ENCODE measurements at regions not wholly inside any gene's neighbourhood (a gene's known extent, or its start where the extent isn't known, plus 50 kb on each side); places are given as distances from the start of the nearest gene placed in this dataset.

DNA sequence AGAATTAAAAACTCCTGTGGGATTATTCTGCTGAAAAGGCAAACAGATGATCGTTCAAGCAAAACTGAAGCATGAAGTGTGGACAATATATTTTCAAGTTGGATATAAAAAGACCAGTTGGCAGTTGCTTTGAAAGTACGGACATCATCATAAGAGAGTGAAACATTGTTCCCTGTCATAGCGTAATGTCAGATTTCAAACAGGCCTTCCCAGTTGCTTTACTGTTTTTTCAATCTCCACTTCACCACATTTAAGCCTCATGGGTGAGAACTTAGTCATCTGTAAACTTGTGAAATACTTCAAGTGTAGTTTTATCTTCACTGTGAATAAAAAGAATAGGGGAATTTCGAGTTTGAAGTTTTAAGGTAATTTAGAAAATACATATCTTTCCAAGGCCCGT is 435.1 kb upstream of the CNTN3 start:
- POLR2A ChIA-PET, result no interaction called here
- Histone ChIP-seq H3K36me3 (replicated peaks in 1 of 2; ENCODE audit: control insufficient read depth in 1 of 2, insufficient read depth in 2 of 2, low read length in 1 of 2) (no peaks in the 10 kb centered on the region), H3K79me2 (ENCODE audit: insufficient read depth) (no peaks in the 10 kb centered on the region), H3K4me3 (ENCODE audit: low read depth in 2 of 2, low read length in 1 of 2) (no peak overlapping the region), H3K9me2 (no peaks in the 10 kb centered on the region), H3K9ac (no peak overlapping the region), H4K20me1 (ENCODE audit: insufficient read depth) (no peaks in the 10 kb centered on the region), H2AFZ (ENCODE audit: low read depth) (no peak overlapping the region), H3K27me3 (ENCODE audit: insufficient read depth) (no peaks in the 10 kb centered on the region), H3F3A (replicated peaks; ENCODE audit: insufficient read depth) (no peaks in the 10 kb centered on the region), H3K9me3 (no peaks in the 10 kb centered on the region), H3K27ac (ENCODE audit: low read depth in 2 of 2, low read length in 1 of 2) (no peak overlapping the region), H3K4me2 (no peak overlapping the region), H3K4me1 (ENCODE audit: control insufficient read depth in 1 of 2, insufficient read depth in 2 of 2, low read depth in 1 of 2, low read length in 1 of 2) (no peaks in the 10 kb centered on the region)
- 33% methylated on average over 5 of the region's 5 CpGs for WGBS (ENCODE audit: low lambda C conversion rate)
- TF ChIP-seq, protein P1, sequence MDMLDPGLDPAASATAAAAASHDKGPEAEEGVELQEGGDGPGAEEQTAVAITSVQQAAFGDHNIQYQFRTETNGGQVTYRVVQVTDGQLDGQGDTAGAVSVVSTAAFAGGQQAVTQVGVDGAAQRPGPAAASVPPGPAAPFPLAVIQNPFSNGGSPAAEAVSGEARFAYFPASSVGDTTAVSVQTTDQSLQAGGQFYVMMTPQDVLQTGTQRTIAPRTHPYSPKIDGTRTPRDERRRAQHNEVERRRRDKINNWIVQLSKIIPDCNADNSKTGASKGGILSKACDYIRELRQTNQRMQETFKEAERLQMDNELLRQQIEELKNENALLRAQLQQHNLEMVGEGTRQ (IDR thresholded peaks at IDR 0.05; ENCODE audit: borderline replicate concordance, low read depth, low read length), result no peak
- TF ChIP-seq RCOR1 (IDR thresholded peaks at IDR 0.05; ENCODE audit: low read length) (no peak), JUND (IDR thresholded peaks at IDR 0.05) (no peak), GABPA (IDR thresholded peaks at IDR 0.05; ENCODE audit: low read depth) (no peak), TCF12 (IDR thresholded peaks at IDR 0.05) (no peak), FOXJ3 (CRISPR knock-in tag; IDR thresholded peaks at IDR 0.05) (no peak), GATA2 (CRISPR knock-in tag; IDR thresholded peaks at IDR 0.05) (no peak)
- TF ChIP-seq, protein P2, sequence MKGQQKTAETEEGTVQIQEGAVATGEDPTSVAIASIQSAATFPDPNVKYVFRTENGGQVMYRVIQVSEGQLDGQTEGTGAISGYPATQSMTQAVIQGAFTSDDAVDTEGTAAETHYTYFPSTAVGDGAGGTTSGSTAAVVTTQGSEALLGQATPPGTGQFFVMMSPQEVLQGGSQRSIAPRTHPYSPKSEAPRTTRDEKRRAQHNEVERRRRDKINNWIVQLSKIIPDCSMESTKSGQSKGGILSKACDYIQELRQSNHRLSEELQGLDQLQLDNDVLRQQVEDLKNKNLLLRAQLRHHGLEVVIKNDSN (IDR thresholded peaks at IDR 0.05; ENCODE audit: borderline replicate concordance, low read depth), result no peak
- TF ChIP-seq, protein P3, sequence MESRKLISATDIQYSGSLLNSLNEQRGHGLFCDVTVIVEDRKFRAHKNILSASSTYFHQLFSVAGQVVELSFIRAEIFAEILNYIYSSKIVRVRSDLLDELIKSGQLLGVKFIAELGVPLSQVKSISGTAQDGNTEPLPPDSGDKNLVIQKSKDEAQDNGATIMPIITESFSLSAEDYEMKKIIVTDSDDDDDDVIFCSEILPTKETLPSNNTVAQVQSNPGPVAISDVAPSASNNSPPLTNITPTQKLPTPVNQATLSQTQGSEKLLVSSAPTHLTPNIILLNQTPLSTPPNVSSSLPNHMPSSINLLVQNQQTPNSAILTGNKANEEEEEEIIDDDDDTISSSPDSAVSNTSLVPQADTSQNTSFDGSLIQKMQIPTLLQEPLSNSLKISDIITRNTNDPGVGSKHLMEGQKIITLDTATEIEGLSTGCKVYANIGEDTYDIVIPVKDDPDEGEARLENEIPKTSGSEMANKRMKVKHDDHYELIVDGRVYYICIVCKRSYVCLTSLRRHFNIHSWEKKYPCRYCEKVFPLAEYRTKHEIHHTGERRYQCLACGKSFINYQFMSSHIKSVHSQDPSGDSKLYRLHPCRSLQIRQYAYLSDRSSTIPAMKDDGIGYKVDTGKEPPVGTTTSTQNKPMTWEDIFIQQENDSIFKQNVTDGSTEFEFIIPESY (IDR thresholded peaks at IDR 0.05; ENCODE audit: borderline replicate concordance, low read depth), result no peak
- DNase-seq, result no peak
- CTCF ChIA-PET, result no interaction called here

DNA sequence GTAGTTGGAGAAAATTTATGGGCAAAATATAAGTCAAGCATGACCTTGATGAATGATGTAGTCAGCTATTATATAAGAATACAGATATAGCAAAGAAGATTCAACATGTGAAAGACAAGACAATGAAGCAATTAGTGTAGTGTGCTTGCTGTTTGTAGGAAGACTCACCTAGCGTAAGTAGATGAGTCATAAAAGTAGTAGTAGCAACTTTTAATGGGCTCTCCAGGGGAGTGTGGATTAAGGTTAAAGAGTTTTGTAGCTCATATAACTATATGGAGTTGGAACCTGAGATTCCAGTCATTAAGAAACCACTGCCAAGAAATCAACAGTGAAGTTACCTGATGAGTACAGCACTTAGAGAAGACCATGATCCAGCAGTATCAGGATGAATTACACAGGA is 444.7 kb upstream of the CNTN3 start:
- Histone ChIP-seq H3K79me2 (ENCODE audit: insufficient read depth) (no peaks in the 10 kb centered on the region), H3K36me3 (replicated peaks in 1 of 2; ENCODE audit: control insufficient read depth in 1 of 2, insufficient read depth in 2 of 2, low read length in 1 of 2) (no peaks in the 10 kb centered on the region), H3K4me1 (ENCODE audit: control insufficient read depth in 1 of 2, insufficient read depth in 2 of 2, low read depth in 1 of 2, low read length in 1 of 2) (no peaks in the 10 kb centered on the region), H3F3A (replicated peaks; ENCODE audit: insufficient read depth) (no peaks in the 10 kb centered on the region), H3K27ac (ENCODE audit: low read depth in 2 of 2, low read length in 1 of 2) (no peak overlapping the region), H3K9me3 (no peaks in the 10 kb centered on the region), H2AFZ (ENCODE audit: low read depth) (no peak overlapping the region), H3K9ac (no peak overlapping the region), H3K27me3 (ENCODE audit: insufficient read depth) (no peaks in the 10 kb centered on the region), H4K20me1 (ENCODE audit: insufficient read depth) (no peaks in the 10 kb centered on the region), H3K4me3 (ENCODE audit: low read depth in 2 of 2, low read length in 1 of 2) (no peak overlapping the region), H3K9me2 (no peaks in the 10 kb centered on the region), H3K4me2 (no peak overlapping the region)
- ChIA-PET CTCF (no interaction called here), POLR2A (no interaction called here)
- 8% methylated on average over 1 of the region's 1 CpG for WGBS (ENCODE audit: low lambda C conversion rate)
- DNase-seq, result no peak
- TF ChIP-seq GATA2 (CRISPR knock-in tag; IDR thresholded peaks at IDR 0.05) (no peak), FOXJ3 (CRISPR knock-in tag; IDR thresholded peaks at IDR 0.05) (no peak), MEF2A (IDR thresholded peaks at IDR 0.05; ENCODE audit: borderline replicate concordance, low read depth) (no peak), CHD2 (IDR thresholded peaks at IDR 0.05; ENCODE audit: low read length, partially characterized antibody) (no peak), RAD21 (IDR thresholded peaks at IDR 0.05; ENCODE audit: low read length) (no peak), GABPA (IDR thresholded peaks at IDR 0.05; ENCODE audit: low read depth) (no peak), EP300 (IDR thresholded peaks at IDR 0.05; ENCODE audit: borderline replicate concordance in 1 of 2, low read depth in 1 of 2, low read length in 1 of 2) (no peak), FOSL2 (IDR thresholded peaks at IDR 0.05; ENCODE audit: borderline replicate concordance, low read depth) (no peak), TCF12 (IDR thresholded peaks at IDR 0.05) (no peak), RXRA (IDR thresholded peaks at IDR 0.05; ENCODE audit: borderline replicate concordance, low read depth) (no peak), ELF1 (IDR thresholded peaks at IDR 0.05) (no peak)
- TF ChIP-seq, protein P4, sequence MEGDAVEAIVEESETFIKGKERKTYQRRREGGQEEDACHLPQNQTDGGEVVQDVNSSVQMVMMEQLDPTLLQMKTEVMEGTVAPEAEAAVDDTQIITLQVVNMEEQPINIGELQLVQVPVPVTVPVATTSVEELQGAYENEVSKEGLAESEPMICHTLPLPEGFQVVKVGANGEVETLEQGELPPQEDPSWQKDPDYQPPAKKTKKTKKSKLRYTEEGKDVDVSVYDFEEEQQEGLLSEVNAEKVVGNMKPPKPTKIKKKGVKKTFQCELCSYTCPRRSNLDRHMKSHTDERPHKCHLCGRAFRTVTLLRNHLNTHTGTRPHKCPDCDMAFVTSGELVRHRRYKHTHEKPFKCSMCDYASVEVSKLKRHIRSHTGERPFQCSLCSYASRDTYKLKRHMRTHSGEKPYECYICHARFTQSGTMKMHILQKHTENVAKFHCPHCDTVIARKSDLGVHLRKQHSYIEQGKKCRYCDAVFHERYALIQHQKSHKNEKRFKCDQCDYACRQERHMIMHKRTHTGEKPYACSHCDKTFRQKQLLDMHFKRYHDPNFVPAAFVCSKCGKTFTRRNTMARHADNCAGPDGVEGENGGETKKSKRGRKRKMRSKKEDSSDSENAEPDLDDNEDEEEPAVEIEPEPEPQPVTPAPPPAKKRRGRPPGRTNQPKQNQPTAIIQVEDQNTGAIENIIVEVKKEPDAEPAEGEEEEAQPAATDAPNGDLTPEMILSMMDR (IDR thresholded peaks at IDR 0.05), result no peak
- TF ChIP-seq, protein P5, sequence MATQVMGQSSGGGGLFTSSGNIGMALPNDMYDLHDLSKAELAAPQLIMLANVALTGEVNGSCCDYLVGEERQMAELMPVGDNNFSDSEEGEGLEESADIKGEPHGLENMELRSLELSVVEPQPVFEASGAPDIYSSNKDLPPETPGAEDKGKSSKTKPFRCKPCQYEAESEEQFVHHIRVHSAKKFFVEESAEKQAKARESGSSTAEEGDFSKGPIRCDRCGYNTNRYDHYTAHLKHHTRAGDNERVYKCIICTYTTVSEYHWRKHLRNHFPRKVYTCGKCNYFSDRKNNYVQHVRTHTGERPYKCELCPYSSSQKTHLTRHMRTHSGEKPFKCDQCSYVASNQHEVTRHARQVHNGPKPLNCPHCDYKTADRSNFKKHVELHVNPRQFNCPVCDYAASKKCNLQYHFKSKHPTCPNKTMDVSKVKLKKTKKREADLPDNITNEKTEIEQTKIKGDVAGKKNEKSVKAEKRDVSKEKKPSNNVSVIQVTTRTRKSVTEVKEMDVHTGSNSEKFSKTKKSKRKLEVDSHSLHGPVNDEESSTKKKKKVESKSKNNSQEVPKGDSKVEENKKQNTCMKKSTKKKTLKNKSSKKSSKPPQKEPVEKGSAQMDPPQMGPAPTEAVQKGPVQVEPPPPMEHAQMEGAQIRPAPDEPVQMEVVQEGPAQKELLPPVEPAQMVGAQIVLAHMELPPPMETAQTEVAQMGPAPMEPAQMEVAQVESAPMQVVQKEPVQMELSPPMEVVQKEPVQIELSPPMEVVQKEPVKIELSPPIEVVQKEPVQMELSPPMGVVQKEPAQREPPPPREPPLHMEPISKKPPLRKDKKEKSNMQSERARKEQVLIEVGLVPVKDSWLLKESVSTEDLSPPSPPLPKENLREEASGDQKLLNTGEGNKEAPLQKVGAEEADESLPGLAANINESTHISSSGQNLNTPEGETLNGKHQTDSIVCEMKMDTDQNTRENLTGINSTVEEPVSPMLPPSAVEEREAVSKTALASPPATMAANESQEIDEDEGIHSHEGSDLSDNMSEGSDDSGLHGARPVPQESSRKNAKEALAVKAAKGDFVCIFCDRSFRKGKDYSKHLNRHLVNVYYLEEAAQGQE (IDR thresholded peaks at IDR 0.05; ENCODE audit: low read depth, low read length), result no peak
- TF ChIP-seq, protein P6, sequence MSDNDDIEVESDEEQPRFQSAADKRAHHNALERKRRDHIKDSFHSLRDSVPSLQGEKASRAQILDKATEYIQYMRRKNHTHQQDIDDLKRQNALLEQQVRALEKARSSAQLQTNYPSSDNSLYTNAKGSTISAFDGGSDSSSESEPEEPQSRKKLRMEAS (IDR thresholded peaks at IDR 0.05; ENCODE audit: low read depth), result no peak
